Astrocyte of the cerebellum (primary cell): ENCODE measurements at regions not wholly inside any gene's neighbourhood (a gene's known extent, or its start where the extent isn't known, plus 50 kb on each side); places are given as distances from the start of the nearest gene placed in this dataset.

Source experiments
- DNase-seq: peaks from one replicate; pipeline ENCODE4 v3.0.0-alpha.2; 2011; ENCODE audit warnings: low read depth
- H3K4me3 ChIP-seq: 2 replicates; pipeline ENCODE4 v1.5.1; 2011; ENCODE audit warnings: mild to moderate bottlenecking, low read depth, low read length, moderate library complexity
- in situ Hi-C: cut with HindIII; loops from 2 replicates; pipeline ENCODE4 v1.10.0; 2017; ENCODE audit warnings: low sequenced_read_pairs
- TF ChIP-seq, protein P1 (sequence below): IDR thresholded peaks from 2 replicates; pipeline ENCODE4 v1.5.1; 2012; ENCODE audit warnings: low read length, low read depth, moderate library complexity, mild to moderate bottlenecking; ENCODE audit errors: missing control alignments

DNA sequence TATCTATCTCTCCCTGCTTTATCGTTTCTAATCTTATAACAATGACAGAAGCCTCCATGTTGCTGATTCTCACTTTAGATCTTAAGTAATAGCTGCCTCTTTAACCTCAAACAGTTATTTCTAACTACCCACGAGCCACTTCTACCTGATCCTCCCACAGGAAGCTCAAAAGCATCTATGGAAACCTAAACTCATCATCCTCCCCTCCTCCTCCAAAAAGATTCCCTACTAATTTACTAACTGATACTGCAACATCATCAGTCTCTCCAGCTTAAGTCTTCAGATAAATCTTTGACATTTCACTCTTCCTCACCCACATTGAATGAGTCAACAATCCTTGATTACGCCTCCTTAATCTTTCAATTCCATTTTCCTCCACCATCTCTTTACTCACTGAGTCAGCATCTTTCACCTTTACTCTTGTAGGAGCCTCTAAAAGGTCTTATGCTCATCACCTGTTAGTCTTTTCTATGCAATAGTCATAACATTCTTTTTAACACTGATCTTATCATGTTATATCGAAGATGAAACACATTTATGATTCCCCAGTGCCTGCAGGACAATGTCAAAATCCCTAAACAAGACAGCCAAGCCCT lies 526.7 kb upstream of the CDH4 start:
- no peak overlapping the region for H3K4me3 ChIP-seq
- no peak for DNase-seq
- TF ChIP-seq, protein P1, sequence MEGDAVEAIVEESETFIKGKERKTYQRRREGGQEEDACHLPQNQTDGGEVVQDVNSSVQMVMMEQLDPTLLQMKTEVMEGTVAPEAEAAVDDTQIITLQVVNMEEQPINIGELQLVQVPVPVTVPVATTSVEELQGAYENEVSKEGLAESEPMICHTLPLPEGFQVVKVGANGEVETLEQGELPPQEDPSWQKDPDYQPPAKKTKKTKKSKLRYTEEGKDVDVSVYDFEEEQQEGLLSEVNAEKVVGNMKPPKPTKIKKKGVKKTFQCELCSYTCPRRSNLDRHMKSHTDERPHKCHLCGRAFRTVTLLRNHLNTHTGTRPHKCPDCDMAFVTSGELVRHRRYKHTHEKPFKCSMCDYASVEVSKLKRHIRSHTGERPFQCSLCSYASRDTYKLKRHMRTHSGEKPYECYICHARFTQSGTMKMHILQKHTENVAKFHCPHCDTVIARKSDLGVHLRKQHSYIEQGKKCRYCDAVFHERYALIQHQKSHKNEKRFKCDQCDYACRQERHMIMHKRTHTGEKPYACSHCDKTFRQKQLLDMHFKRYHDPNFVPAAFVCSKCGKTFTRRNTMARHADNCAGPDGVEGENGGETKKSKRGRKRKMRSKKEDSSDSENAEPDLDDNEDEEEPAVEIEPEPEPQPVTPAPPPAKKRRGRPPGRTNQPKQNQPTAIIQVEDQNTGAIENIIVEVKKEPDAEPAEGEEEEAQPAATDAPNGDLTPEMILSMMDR: no peak
- in situ Hi-C loops: no loop called here

DNA sequence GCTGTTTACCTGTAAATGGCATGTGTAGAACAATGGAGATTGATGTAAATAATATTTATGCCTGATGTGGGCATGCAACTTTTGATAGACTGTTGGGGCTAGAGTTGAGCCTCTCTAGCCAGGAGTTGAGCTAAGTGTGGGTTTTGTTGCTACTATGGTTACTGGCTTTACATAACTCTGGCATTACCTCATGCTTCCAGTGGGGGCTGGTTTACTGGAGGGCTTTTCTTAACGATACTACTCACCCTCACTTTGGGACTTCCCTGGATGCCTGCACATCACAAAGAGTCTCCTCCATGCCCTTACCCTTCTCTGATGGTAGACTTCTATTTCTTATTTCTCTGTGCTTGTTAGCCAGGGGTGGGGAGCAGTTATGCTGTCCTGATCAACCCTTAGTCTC lies 524.6 kb upstream of the CDH4 start:
- TF ChIP-seq, protein P1: no peak
- H3K4me3 ChIP-seq: no peak overlapping the region
- in situ Hi-C loops: no loop called here
- no peak for DNase-seq

DNA sequence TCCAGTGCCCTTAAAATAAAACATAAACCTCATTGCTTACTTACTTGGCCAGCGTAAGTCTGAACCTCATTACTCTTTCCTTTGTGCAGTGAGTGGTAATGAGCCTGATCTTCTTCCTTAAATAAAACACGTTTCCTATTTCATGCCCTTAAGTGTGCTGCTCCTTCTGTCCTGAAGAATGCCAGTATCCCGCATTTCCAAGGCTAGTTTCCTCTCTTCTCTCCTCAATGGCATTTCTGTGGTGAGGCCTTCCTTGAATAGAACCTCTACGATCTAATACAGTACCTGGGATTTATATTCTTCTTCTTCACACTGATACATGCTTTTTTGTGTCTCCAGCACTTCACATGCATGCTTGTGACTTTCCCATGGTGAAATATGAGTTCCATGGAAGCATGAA lies 523.4 kb upstream of the CDH4 start:
- in situ Hi-C loops: no loop called here
- no peak for DNase-seq
- TF ChIP-seq, protein P1: no peak
- no peak overlapping the region for H3K4me3 ChIP-seq

DNA sequence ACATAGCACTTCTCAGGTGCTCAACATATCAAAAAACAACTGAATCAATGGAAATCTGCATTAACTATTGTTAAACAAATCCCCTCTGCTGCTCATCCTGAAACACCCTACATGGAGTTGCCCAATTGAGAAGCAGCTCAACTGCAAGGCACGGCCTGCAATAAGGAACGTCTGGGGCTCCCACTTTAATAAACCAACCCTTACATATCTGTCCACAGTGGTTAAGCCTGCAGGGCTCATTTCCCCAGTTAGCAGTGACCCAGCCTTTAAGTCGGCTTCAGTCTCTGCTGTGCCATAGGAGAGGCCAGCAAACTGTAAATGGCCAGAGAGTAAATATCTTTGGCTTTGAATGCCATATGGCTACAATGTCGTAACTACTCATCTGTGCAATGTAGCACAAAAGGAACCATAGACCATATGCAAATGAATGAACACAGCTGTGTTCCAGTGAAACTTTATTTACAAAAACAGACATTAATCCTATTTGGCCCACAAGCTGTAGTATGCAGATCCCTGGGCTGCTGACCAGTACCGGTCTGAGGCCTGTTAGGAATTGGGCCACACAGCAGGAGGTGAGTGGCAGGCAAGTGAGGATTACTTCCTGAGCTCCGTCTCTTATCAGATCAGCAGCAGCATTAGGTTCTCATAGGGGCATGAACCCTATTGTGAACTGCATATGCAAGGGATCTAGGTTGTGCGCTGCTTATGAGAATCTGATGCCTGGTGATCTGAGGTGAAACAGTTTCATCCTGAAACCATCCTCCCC lies 522.7 kb upstream of the CDH4 start:
- no peak for DNase-seq
- no peak overlapping the region for H3K4me3 ChIP-seq
- TF ChIP-seq, protein P1: no peak
- in situ Hi-C loops: no loop called here

DNA sequence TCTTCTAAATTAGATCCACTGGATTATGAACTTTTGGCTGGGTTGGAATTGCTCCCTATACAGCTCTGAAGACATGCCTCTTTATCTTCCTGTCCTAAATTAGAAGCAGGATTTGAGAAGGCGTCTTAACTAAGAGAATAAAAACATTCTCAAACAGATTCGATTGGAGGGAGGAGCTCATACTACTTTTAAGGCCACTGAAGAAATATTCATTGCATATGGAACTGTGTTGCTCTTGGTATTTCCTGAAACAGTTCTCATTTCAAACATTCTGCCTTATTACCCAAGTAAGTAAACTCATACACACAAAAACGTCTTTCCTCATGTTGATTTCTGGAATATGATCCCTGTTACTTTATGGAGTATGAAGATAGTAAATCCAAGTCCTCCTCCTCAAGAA lies 519.7 kb upstream of the CDH4 start:
- no peak overlapping the region for H3K4me3 ChIP-seq

DNA sequence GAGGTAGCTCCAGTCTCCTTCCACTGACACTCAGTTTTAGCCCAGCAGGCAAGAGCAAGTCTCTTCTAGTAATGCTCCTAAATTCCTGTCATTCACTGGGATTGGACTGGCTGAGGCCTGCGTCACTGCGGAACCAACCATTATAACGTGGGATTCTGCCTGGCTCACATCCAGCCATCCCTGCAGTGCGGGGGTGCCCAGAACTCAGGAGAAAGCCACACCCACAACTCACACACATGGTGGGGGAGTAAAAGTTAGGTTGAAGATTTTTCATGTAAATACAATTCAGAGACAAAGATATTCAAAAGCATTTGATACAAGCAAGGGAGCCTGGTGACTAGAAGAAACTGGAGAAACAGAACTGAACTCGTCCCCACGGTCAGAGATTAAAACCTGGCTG lies 504.0 kb upstream of the CDH4 start:
- no peak for DNase-seq
- in situ Hi-C loops: no loop called here
- TF ChIP-seq, protein P1: no peak
- H3K4me3 ChIP-seq: no peak overlapping the region

More for the DNA sequence above, 519.7 kb upstream of the CDH4 start:
- in situ Hi-C loops: no loop called here
- TF ChIP-seq, protein P1: no peak
- no peak for DNase-seq
